Neural progenitor cell (in vitro differentiated cells): ENCODE measurements at regions not wholly inside any gene's neighbourhood (a gene's known extent, or its start where the extent isn't known, plus 50 kb on each side); places are given as distances from the start of the nearest gene placed in this dataset.

Experiments used
- DNase-seq: peaks from one replicate; pipeline ENCODE4 v3.0.0-alpha.2; 2016; ENCODE audit warnings: low spot score
- H2AFZ ChIP-seq: fragments of 200-600 bp; sonication (generic); replicated peaks from 2 replicates; pipeline ENCODE4 v1.6.1; 2016; ENCODE audit warnings: antibody characterized with exemption
- H3F3A ChIP-seq: fragments of 200-600 bp; sonication (generic); 2 replicates; pipeline ENCODE4 v1.6.1; 2016; ENCODE audit warnings: antibody characterized with exemption, low read depth
- H3K27ac ChIP-seq: fragments of 200-600 bp; sonication (generic); 2 replicates; pipeline ENCODE4 v1.5.1; 2016; ENCODE audit warnings: mild to moderate bottlenecking
- H3K27me3 ChIP-seq: fragments of 200-600 bp; sonication (generic); 2 replicates; pipeline ENCODE4 v1.6.1; 2016; ENCODE audit warnings: mild to moderate bottlenecking, moderate library complexity
- H3K36me3 ChIP-seq: fragments of 200-600 bp; sonication (generic); 2 replicates; pipeline ENCODE4 v1.5.1; 2016
- H3K4me1 ChIP-seq: fragments of 200-600 bp; sonication (generic); 2 replicates; pipeline ENCODE4 v1.6.1; 2016; ENCODE audit warnings: mixed run types
- H3K4me2 ChIP-seq: fragments of 200-600 bp; sonication (generic); 2 replicates; pipeline ENCODE4 v1.6.1; 2016
- H3K4me3 ChIP-seq: fragments of 200-600 bp; sonication (generic); 2 replicates; pipeline ENCODE4 v1.5.1; 2016
- H3K79me2 ChIP-seq: fragments of 200-600 bp; sonication (generic); 2 replicates; pipeline ENCODE4 v1.6.1; 2016; ENCODE audit warnings: low read depth
- H3K9ac ChIP-seq: fragments of 200-600 bp; sonication (generic); 2 replicates; pipeline ENCODE4 v1.6.1; 2016
- H3K9me3 ChIP-seq: fragments of 200-600 bp; sonication (generic); 2 replicates; pipeline ENCODE4 v1.5.1; 2016; ENCODE audit warnings: low read depth
- H4K20me1 ChIP-seq: fragments of 200-600 bp; sonication (generic); 2 replicates; pipeline ENCODE4 v1.6.1; 2016; ENCODE audit warnings: low read depth
- H3K27ac Mint-ChIP-seq: 3 replicates; pipeline ENCODE4 v1.8.0; 2021; ENCODE audit warnings: mixed read lengths
- H3K27me3 Mint-ChIP-seq: 2 replicates; pipeline ENCODE4 v1.8.0; 2022; ENCODE audit warnings: low read depth, mild to moderate bottlenecking, inconsistent platforms, moderate library complexity, mixed read lengths; ENCODE audit not compliant: insufficient read depth
- H3K36me3 Mint-ChIP-seq: 3 replicates; pipeline ENCODE4 v1.8.0; 2021; ENCODE audit warnings: mixed read lengths
- H3K4me1 Mint-ChIP-seq: 3 replicates; pipeline ENCODE4 v1.8.0; 2021; ENCODE audit warnings: mixed read lengths
- H3K4me3 Mint-ChIP-seq: 3 replicates; pipeline ENCODE4 v1.8.0; 2021; ENCODE audit warnings: mild to moderate bottlenecking, moderate library complexity, mixed read lengths
- H3K9me3 Mint-ChIP-seq: 3 replicates; pipeline ENCODE4 v1.8.0; 2020; ENCODE audit warnings: mixed read lengths
- CTCF ChIP-seq: fragments of 200-600 bp; sonication (generic); IDR thresholded peaks from 2 replicates; pipeline ENCODE4 v1.5.1; 2017; ENCODE audit warnings: antibody characterized with exemption, mild to moderate bottlenecking
- EZH2 ChIP-seq: fragments of 200-600 bp; sonication (generic); IDR thresholded peaks from 2 replicates; pipeline ENCODE4 v1.6.1; 2017; ENCODE audit warnings: antibody characterized with exemption, mild to moderate bottlenecking, moderate library complexity
- EZH2phosphoT487 ChIP-seq: fragments of 200-600 bp; sonication (generic); IDR thresholded peaks from 2 replicates; pipeline ENCODE4 v1.6.1; 2017; ENCODE audit warnings: antibody characterized with exemption

GRCh38 chr4:129344058-129344457 lies 248.1 kb downstream of the C4orf33 start:
- TF ChIP-seq EZH2, result no peak
- peak; percentile 88 for TF ChIP-seq CTCF
- TF ChIP-seq EZH2phosphoT487, result no peak
- no peak overlapping the region for H3K4me3 ChIP-seq
- no peak overlapping the region for H3K9ac ChIP-seq
- H3K36me3 Mint-ChIP-seq, result no peaks in the 10 kb centered on the region
- peaks cover 7% of the 10 kb centered on the region for H3F3A ChIP-seq
- H3K9me3 ChIP-seq, result no peaks in the 10 kb centered on the region
- no peak overlapping the region for H3K4me2 ChIP-seq
- H3K36me3 ChIP-seq, result no peaks in the 10 kb centered on the region
- H3K27me3 Mint-ChIP-seq, result peaks cover under 1% of the 10 kb centered on the region
- H3K9me3 Mint-ChIP-seq, result no peaks in the 10 kb centered on the region
- H3K4me1 ChIP-seq, result peaks cover 15% of the 10 kb centered on the region
- H3K4me1 Mint-ChIP-seq, result peaks cover 15% of the 10 kb centered on the region
- H2AFZ ChIP-seq, result no peak overlapping the region
- H3K27ac ChIP-seq, result no peak overlapping the region
- H3K27ac Mint-ChIP-seq, result no peak overlapping the region
- peak; percentile 56 for DNase-seq
- H3K27me3 ChIP-seq, result no peaks in the 10 kb centered on the region
- H3K4me3 Mint-ChIP-seq, result no peak overlapping the region
- no peaks in the 10 kb centered on the region for H3K79me2 ChIP-seq
- H4K20me1 ChIP-seq, result no peaks in the 10 kb centered on the region

- Histone ChIP-seq H3K27ac (no peak overlapping the region), H3K79me2 (no peaks in the 10 kb centered on the region), H2AFZ (peak overlapping the region; percentile 66), H3K4me2 (no peak overlapping the region), H3K4me1 (peaks cover 15% of the 10 kb centered on the region), H3K27me3 (no peaks in the 10 kb centered on the region), H3K9me3 (no peaks in the 10 kb centered on the region), H3K4me3 (no peak overlapping the region), H3K9ac (no peak overlapping the region), H4K20me1 (no peaks in the 10 kb centered on the region), H3F3A (peaks cover 7% of the 10 kb centered on the region), H3K36me3 (no peaks in the 10 kb centered on the region)
- H3K27me3 Mint-ChIP-seq, result no peaks in the 10 kb centered on the region
- no peak overlapping the region for H3K4me3 Mint-ChIP-seq
- peak overlapping the region; percentile 33 for H3K27ac Mint-ChIP-seq
- peaks cover 15% of the 10 kb centered on the region for H3K4me1 Mint-ChIP-seq
- no peaks in the 10 kb centered on the region for H3K36me3 Mint-ChIP-seq
- DNase-seq, result no peak
- TF ChIP-seq EZH2 (no peak), CTCF (no peak)
- no peaks in the 10 kb centered on the region for H3K9me3 Mint-ChIP-seq
Measured at GRCh38 chr4:129345609-129346008, 249.7 kb downstream of the C4orf33 start.

- H3K27me3 ChIP-seq, result no peaks in the 10 kb centered on the region
- Mint-ChIP-seq H3K4me3 (no peak overlapping the region), H3K9me3 (no peaks in the 10 kb centered on the region), H3K27me3 (no peaks in the 10 kb centered on the region), H3K4me1 (peaks cover 15% of the 10 kb centered on the region), H3K36me3 (no peaks in the 10 kb centered on the region), H3K27ac (no peak overlapping the region)
- peaks cover 7% of the 10 kb centered on the region for H3F3A ChIP-seq
- DNase-seq, result no peak
- peak overlapping the region; percentile 40 for H3K4me2 ChIP-seq
- no peaks in the 10 kb centered on the region for H3K79me2 ChIP-seq
- H3K4me1 ChIP-seq, result peaks cover 15% of the 10 kb centered on the region
- no peaks in the 10 kb centered on the region for H3K36me3 ChIP-seq
- H3K9ac ChIP-seq, result no peak overlapping the region
- H3K4me3 ChIP-seq, result no peak overlapping the region
- TF ChIP-seq CTCF (no peak), EZH2 (no peak)
- H3K9me3 ChIP-seq, result no peaks in the 10 kb centered on the region
- H2AFZ ChIP-seq, result no peak overlapping the region
- H4K20me1 ChIP-seq, result no peaks in the 10 kb centered on the region
- no peak overlapping the region for H3K27ac ChIP-seq
Measured at GRCh38 chr4:129346036-129346435, 250.1 kb downstream of the C4orf33 start.

GRCh38 chr4:129346734-129347133 lies 250.8 kb downstream of the C4orf33 start:
- Mint-ChIP-seq H3K27me3 (no peaks in the 10 kb centered on the region), H3K9me3 (no peaks in the 10 kb centered on the region), H3K27ac (no peak overlapping the region), H3K4me3 (no peak overlapping the region), H3K4me1 (peaks cover 18% of the 10 kb centered on the region), H3K36me3 (no peaks in the 10 kb centered on the region)
- H4K20me1 ChIP-seq, result no peaks in the 10 kb centered on the region
- no peak overlapping the region for H3K9ac ChIP-seq
- no peak overlapping the region for H2AFZ ChIP-seq
- DNase-seq, result peak; percentile 36
- no peaks in the 10 kb centered on the region for H3K79me2 ChIP-seq
- peaks cover 15% of the 10 kb centered on the region for H3K4me1 ChIP-seq
- H3K4me3 ChIP-seq, result no peak overlapping the region
- peaks cover 7% of the 10 kb centered on the region for H3F3A ChIP-seq
- peak overlapping the region; percentile 40 for H3K4me2 ChIP-seq
- H3K27ac ChIP-seq, result no peak overlapping the region
- H3K36me3 ChIP-seq, result no peaks in the 10 kb centered on the region
- no peak for TF ChIP-seq EZH2
- no peak for TF ChIP-seq CTCF
- TF ChIP-seq EZH2phosphoT487, result no peak
- H3K9me3 ChIP-seq, result no peaks in the 10 kb centered on the region
- no peaks in the 10 kb centered on the region for H3K27me3 ChIP-seq
